Kidney (tissue), 13 donors: ENCODE measurements at regions not wholly inside any gene's neighbourhood (a gene's known extent, or its start where the extent isn't known, plus 50 kb on each side); places are given as distances from the start of the nearest gene placed in this dataset.

Source experiments
- DNase-seq, 5 donors: peaks; one replicate each; pipeline ENCODE4 v3.0.0-alpha.2; 2013 to 2020
- FAIRE-seq: peaks from 2 replicates; lab custom pipeline; 2012; peaks lifted over from hg19 to GRCh38; lab: Jason Lieb, UNC
- H3K27ac ChIP-seq, 2 donors: one replicate each; pipeline ENCODE4 v1.7.0; 2013; ENCODE audit warnings: low read depth in 2 of 2, low read length in 2 of 2, inconsistent platforms in 1 of 2
- H3K27me3 ChIP-seq: one replicate; pipeline ENCODE4 v1.7.1; 2013; ENCODE audit warnings: low read length, inconsistent platforms; ENCODE audit not compliant: control insufficient read depth, insufficient read depth
- H3K36me3 ChIP-seq, 3 donors: one replicate each; pipeline versions ENCODE4 v1.7.0 to v1.7.1; 2013; ENCODE audit warnings: low read length in 3 of 3, control low read depth in 1 of 3, inconsistent platforms in 1 of 3; ENCODE audit not compliant: insufficient read depth in 3 of 3, control insufficient read depth in 2 of 3
- H3K4me1 ChIP-seq, 3 donors: one replicate each; pipeline versions ENCODE4 v1.7.0 to v1.7.1; 2013; ENCODE audit warnings: low read length in 3 of 3, inconsistent platforms in 1 of 3, low read depth in 1 of 3; ENCODE audit not compliant: control insufficient read depth in 2 of 3, insufficient read depth in 2 of 3
- H3K4me3 ChIP-seq, 3 donors: one replicate each; pipeline versions ENCODE4 v1.7.0 to v1.8.1; 2013; ENCODE audit warnings: low read length in 3 of 3, control low read depth in 1 of 3, inconsistent platforms in 1 of 3
- H3K9ac ChIP-seq, 3 donors: one replicate each; pipeline versions ENCODE4 v1.7.0 to v1.7.1; 2013; ENCODE audit warnings: low read length in 3 of 3, control low read depth in 1 of 3, inconsistent platforms in 1 of 3
- H3K9me3 ChIP-seq, 3 donors: one replicate each; pipeline versions ENCODE4 v1.7.0 to v1.7.1; 2013; ENCODE audit warnings: low read length in 3 of 3, control low read depth in 1 of 3, inconsistent platforms in 1 of 3; ENCODE audit not compliant: control insufficient read depth in 2 of 3, insufficient read depth in 1 of 3
- CTCF ChIP-seq: IDR thresholded peaks from 3 replicates; pipeline ENCODE4 v1.5.1; 2012; ENCODE audit warnings: mild to moderate bottlenecking, moderate library complexity, borderline replicate concordance; ENCODE audit not compliant: insufficient read depth; ENCODE audit errors: extremely low read depth
- intact Hi-C: fragments of 100-400 bp; cut with DNase I; formaldehyde crosslinking; loops from one replicate; pipeline ENCODE4 v1.11.1; 2022
- donor health status: control.
- donor health status: control.
- donor health status: control.
- donor health status: control.
- donor health status: control.
- donor health status: DM: yes; HTN: yes; CAD: no.
- donor health status: Normal renal cell carcinoma (clear cell type).

DNA sequence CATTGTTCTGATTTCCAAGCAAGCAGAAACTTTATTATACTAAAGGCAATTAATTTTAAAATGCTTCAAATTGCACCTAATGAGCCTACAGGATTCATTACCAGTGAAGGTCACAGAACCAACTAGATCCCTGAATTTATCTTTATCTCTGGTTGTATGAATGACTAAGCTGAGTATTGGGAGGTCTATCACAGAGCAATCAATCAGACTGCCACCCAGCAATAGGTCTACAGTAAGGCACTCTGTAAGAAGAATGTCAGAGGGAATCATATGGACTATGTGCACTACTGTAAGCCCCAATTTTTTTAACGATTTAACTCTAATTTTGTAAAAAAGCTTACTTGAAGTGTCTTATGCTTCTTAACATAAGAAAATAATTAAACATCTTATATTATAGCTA lies 707.0 kb downstream of the AMY1C start:
- FAIRE-seq (no peak), DNase-seq (no peak)
- no peaks in the 10 kb centered on the region for H3K27me3 ChIP-seq
- H3K27ac ChIP-seq = no peak overlapping the region
- H3K9ac ChIP-seq = no peak overlapping the region
- H3K36me3 ChIP-seq = no peaks in the 10 kb centered on the region
- intact Hi-C loops = no loop called here
- peaks cover 0 to 14% (median 4%) of the 10 kb centered on the region in 3 donors for H3K9me3 ChIP-seq
- no peaks in the 10 kb centered on the region for H3K4me1 ChIP-seq
- H3K4me3 ChIP-seq = no peak overlapping the region
- TF ChIP-seq CTCF = no peak

- no peak overlapping the region for H3K4me3 ChIP-seq
- TF ChIP-seq CTCF = no peak
- H3K9me3 ChIP-seq = peaks cover 0 to 14% (median 4%) of the 10 kb centered on the region in 3 donors
- no peaks in the 10 kb centered on the region for H3K4me1 ChIP-seq
- H3K27ac ChIP-seq = no peak overlapping the region
- H3K27me3 ChIP-seq = no peaks in the 10 kb centered on the region
- FAIRE-seq (no peak), DNase-seq (no peak)
- no peaks in the 10 kb centered on the region for H3K36me3 ChIP-seq
- H3K9ac ChIP-seq = no peak overlapping the region
- intact Hi-C loops = no loop called here
Measured at GRCh38 chr1:104459886-104460285, 710.2 kb downstream of the AMY1C start.

GRCh38 chr1:104460880-104461279 lies 711.2 kb downstream of the AMY1C start:
- Histone ChIP-seq H3K27me3 (no peaks in the 10 kb centered on the region), H3K9ac (no peak overlapping the region), H3K27ac (no peak overlapping the region), H3K4me3 (no peak overlapping the region), H3K4me1 (no peaks in the 10 kb centered on the region), H3K9me3 (peaks cover 0 to 14% (median 4%) of the 10 kb centered on the region in 3 donors), H3K36me3 (no peaks in the 10 kb centered on the region)
- FAIRE-seq (no peak), DNase-seq (no peak)
- TF ChIP-seq CTCF = no peak
- intact Hi-C loops = no loop called here

DNA sequence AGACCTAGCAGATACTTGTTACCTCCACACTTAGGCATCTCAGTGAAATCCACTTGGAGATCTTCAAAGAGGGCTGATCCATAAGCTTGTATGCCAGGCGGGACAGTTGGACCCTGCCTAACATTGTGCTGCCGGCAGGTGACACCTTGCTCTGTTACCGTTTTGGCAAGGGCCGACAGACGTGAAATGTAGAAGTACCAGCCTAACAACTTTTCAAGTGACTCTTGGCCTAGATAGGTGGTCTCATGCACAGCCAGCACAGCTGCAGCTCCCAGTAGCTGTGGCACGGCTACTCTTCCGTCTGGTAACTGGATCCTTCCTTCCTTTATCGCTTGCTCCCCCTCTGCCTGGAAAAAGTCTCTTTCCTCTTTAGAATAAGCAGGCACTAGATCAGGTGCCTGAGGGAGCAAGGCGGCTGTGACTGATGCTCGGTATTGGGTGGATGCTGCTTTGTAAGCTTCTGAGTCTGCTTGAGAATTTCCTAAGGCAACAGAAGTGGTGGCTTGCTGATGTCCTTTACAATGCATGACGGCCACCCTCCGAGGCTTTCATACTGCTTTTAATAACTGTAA lies 713.5 kb downstream of the AMY1C start:
- intact Hi-C loops = no loop called here
- Histone ChIP-seq H3K36me3 (no peaks in the 10 kb centered on the region), H3K27me3 (no peaks in the 10 kb centered on the region), H3K9ac (no peak overlapping the region), H3K9me3 (peaks cover 0 to 14% (median 4%) of the 10 kb centered on the region in 3 donors), H3K4me1 (no peaks in the 10 kb centered on the region), H3K27ac (no peak overlapping the region), H3K4me3 (no peak overlapping the region)
- TF ChIP-seq CTCF = no peak
- FAIRE-seq = no peak
- DNase-seq = peak in 2 of 5 donors; percentile 8
